ENCODE measurements at regions not wholly inside any gene's neighbourhood (a gene's known extent, or its start where the extent isn't known, plus 50 kb on each side); places are given as distances from the start of the nearest gene placed in this dataset.

GRCh38 chr4:36716874-36717273 lies 435.5 kb downstream of the DTHD1 start:
- TF ChIP-seq POLR2A (IDR thresholded peaks at IDR 0.05; ENCODE audit: low read length) (no peak), GATA1 (IDR thresholded peaks at IDR 0.05; ENCODE audit: low read depth, low read length) (no peak)
